CD14-positive monocyte (primary cell): ENCODE measurements at regions not wholly inside any gene's neighbourhood (a gene's known extent, or its start where the extent isn't known, plus 50 kb on each side); places are given as distances from the start of the nearest gene placed in this dataset.

Source experiments
- DNase-seq, 3 donors: peaks; one replicate each; pipeline ENCODE4 v3.0.0-alpha.2; 2011 to 2022
- H2AFZ ChIP-seq: 2 replicates; pipeline ENCODE4 v1.6.0; 2012; ENCODE audit warnings: mild to moderate bottlenecking, low read depth, low read length, inconsistent platforms; ENCODE audit not compliant: insufficient read depth, poor library complexity, severe bottlenecking
- H3K27ac ChIP-seq, 2 donors: 1 replicate in 1 of 2; 2 replicates in 1 of 2; pipeline ENCODE4 v1.5.1; 2012 to 2013; ENCODE audit warnings: low read length in 2 of 2, control low read depth in 1 of 2, inconsistent platforms in 1 of 2, low read depth in 1 of 2, mild to moderate bottlenecking in 1 of 2
- H3K27me3 ChIP-seq, 2 donors: one replicate each; pipeline versions ENCODE4 v1.6.0 to v1.6.1; 2011 to 2013; ENCODE audit warnings: low read length in 2 of 2; ENCODE audit not compliant: control insufficient read depth in 2 of 2, insufficient read depth in 2 of 2
- H3K36me3 ChIP-seq, 2 donors: replicated peaks in 1 of 2; 1 replicate in 1 of 2; 2 replicates in 1 of 2; pipeline versions ENCODE4 v1.5.1 to v1.6.1; 2012 to 2013; ENCODE audit warnings: low read length in 2 of 2, control low read depth in 1 of 2, inconsistent platforms in 1 of 2, mild to moderate bottlenecking in 1 of 2; ENCODE audit not compliant: insufficient read depth in 2 of 2, control insufficient read depth in 1 of 2
- H3K4me1 ChIP-seq, 2 donors: 1 replicate in 1 of 2; 2 replicates in 1 of 2; pipeline versions ENCODE4 v1.5.1 to v1.6.1; 2012 to 2013; ENCODE audit warnings: low read length in 2 of 2, control low read depth in 1 of 2, inconsistent platforms in 1 of 2, mild to moderate bottlenecking in 1 of 2, moderate library complexity in 1 of 2; ENCODE audit not compliant: insufficient read depth in 2 of 2, control insufficient read depth in 1 of 2
- H3K4me2 ChIP-seq: replicated peaks from 2 replicates; pipeline ENCODE3; 2012; ENCODE audit warnings: low read length, moderate library complexity, mild to moderate bottlenecking; ENCODE audit not compliant: poor library complexity, severe bottlenecking; ENCODE audit errors: extremely low read depth
- H3K4me3 ChIP-seq, 3 experiments: fragments of 200-600 bp in 1 of 3; sonication (generic) in 1 of 3; replicated peaks in 1 of 3; 1 replicate in 2 of 3; 2 replicates in 1 of 3; pipeline ENCODE4 v1.5.1; 2011 to 2013; ENCODE audit warnings: low read length in 3 of 3, mild to moderate bottlenecking in 3 of 3, control low read depth in 2 of 3, low read depth in 2 of 3, inconsistent platforms in 1 of 3, moderate library complexity in 1 of 3
- H3K79me2 ChIP-seq: 2 replicates; pipeline ENCODE4 v1.6.0; 2012; ENCODE audit warnings: mild to moderate bottlenecking, control low read depth, inconsistent platforms, low read length, moderate library complexity; ENCODE audit not compliant: insufficient read depth
- H3K9ac ChIP-seq: 2 replicates; pipeline ENCODE4 v1.6.0; 2017; ENCODE audit warnings: low read length, mild to moderate bottlenecking; ENCODE audit not compliant: insufficient read depth, poor library complexity, severe bottlenecking
- H3K9me3 ChIP-seq, 2 donors: replicated peaks in 1 of 2; 1 replicate in 1 of 2; 2 replicates in 1 of 2; pipeline versions ENCODE4 v1.5.1 to v1.6.1; 2012 to 2013; ENCODE audit warnings: low read length in 2 of 2, control low read depth in 1 of 2; ENCODE audit not compliant: control insufficient read depth in 1 of 2, insufficient read depth in 1 of 2
- H4K20me1 ChIP-seq: 2 replicates; pipeline ENCODE4 v1.6.0; 2012; ENCODE audit warnings: mild to moderate bottlenecking, low read length, control low read depth, moderate library complexity; ENCODE audit not compliant: insufficient read depth
- H3K27ac Mint-ChIP-seq, 7 donors: one replicate each; pipeline ENCODE4 v1.8.0; 2020; ENCODE audit warnings: mild to moderate bottlenecking in 7 of 7, mixed read lengths in 7 of 7, moderate library complexity in 6 of 7, inconsistent platforms in 2 of 7
- H3K27me3 Mint-ChIP-seq, 3 donors: one replicate each; pipeline ENCODE4 v1.8.0; 2021 to 2022; ENCODE audit warnings: low read depth in 3 of 3, mild to moderate bottlenecking in 3 of 3, mixed read lengths in 3 of 3, moderate library complexity in 3 of 3, inconsistent platforms in 1 of 3
- H3K36me3 Mint-ChIP-seq, 2 donors: one replicate each; pipeline ENCODE4 v1.8.0; 2020; ENCODE audit warnings: mixed read lengths in 2 of 2, inconsistent platforms in 1 of 2, mild to moderate bottlenecking in 1 of 2
- H3K4me1 Mint-ChIP-seq: one replicate; pipeline ENCODE4 v1.8.0; 2020; ENCODE audit warnings: mild to moderate bottlenecking, mixed read lengths
- H3K4me3 Mint-ChIP-seq, 2 donors: one replicate each; pipeline ENCODE4 v1.8.0; 2020; ENCODE audit warnings: mild to moderate bottlenecking in 2 of 2, mixed read lengths in 2 of 2, moderate library complexity in 1 of 2
- H3K9me3 Mint-ChIP-seq, 7 donors: one replicate each; pipeline ENCODE4 v1.8.0; 2020 to 2022; ENCODE audit warnings: mixed read lengths in 7 of 7, mild to moderate bottlenecking in 6 of 7, moderate library complexity in 6 of 7, inconsistent platforms in 2 of 7
- WGBS: methylation state at CpG from one replicate; pipeline ENCODE4 v1.1.5; 2013; ENCODE audit warnings: missing lambda C conversion rate; ENCODE audit not compliant: insufficient coverage; 5-methylcytosine and 5-hydroxymethylcytosine counted together
- intact Hi-C, 2 donors: fragments of 100-400 bp; cut with micrococcal nuclease; formaldehyde crosslinking; loops; one replicate each; pipeline versions ENCODE4 v1.15.0 to v1.15.1; 2023
- TF ChIP-seq, protein P1 (sequence below): fragments of 200-600 bp; IDR thresholded peaks from one replicate; pipeline ENCODE4 v1.8.0; 2022; ENCODE audit warnings: antibody characterized with exemption, mild to moderate bottlenecking

DNA sequence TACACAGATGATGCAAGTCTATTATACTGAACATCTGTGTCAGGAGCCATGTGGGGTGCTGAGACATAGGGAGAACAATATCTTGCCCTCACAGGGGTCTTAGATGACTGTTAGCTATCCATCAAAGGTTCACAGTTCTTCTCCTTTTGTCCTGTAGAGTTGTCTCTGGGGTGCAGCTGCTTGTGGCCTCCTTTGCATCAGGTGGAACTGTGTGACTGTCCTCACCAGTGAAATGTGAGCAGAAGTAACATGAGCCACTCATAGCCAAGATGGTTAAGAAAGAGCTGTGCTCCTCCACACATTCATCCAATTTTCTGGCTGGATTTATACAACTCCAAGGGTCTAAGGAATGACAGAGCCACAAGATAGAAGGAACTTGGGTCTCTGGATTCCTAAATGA lies 56.0 kb upstream of the ST8SIA3 start:
- H3K36me3 ChIP-seq, result no peaks in the 10 kb centered on the region
- no peak overlapping the region for H3K27ac ChIP-seq
- Mint-ChIP-seq H3K9me3 (peaks cover 0 to 3% (median 0%) of the 10 kb centered on the region in 7 donors), H3K4me1 (no peaks in the 10 kb centered on the region), H3K27ac (no peak overlapping the region), H3K4me3 (no peak overlapping the region), H3K27me3 (peaks cover 3 to 10% (median 5%) of the 10 kb centered on the region in 3 donors), H3K36me3 (no peaks in the 10 kb centered on the region)
- H3K4me1 ChIP-seq, result no peaks in the 10 kb centered on the region
- no peak overlapping the region for H2AFZ ChIP-seq
- H3K27me3 ChIP-seq, result no peaks in the 10 kb centered on the region
- H3K9ac ChIP-seq, result no peak overlapping the region
- H3K9me3 ChIP-seq, result no peaks in the 10 kb centered on the region
- H3K79me2 ChIP-seq, result no peaks in the 10 kb centered on the region
- intact Hi-C loops, result no loop called here
- no peak overlapping the region for H3K4me3 ChIP-seq
- TF ChIP-seq, protein P1, sequence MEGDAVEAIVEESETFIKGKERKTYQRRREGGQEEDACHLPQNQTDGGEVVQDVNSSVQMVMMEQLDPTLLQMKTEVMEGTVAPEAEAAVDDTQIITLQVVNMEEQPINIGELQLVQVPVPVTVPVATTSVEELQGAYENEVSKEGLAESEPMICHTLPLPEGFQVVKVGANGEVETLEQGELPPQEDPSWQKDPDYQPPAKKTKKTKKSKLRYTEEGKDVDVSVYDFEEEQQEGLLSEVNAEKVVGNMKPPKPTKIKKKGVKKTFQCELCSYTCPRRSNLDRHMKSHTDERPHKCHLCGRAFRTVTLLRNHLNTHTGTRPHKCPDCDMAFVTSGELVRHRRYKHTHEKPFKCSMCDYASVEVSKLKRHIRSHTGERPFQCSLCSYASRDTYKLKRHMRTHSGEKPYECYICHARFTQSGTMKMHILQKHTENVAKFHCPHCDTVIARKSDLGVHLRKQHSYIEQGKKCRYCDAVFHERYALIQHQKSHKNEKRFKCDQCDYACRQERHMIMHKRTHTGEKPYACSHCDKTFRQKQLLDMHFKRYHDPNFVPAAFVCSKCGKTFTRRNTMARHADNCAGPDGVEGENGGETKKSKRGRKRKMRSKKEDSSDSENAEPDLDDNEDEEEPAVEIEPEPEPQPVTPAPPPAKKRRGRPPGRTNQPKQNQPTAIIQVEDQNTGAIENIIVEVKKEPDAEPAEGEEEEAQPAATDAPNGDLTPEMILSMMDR, result no peak
- H4K20me1 ChIP-seq, result no peaks in the 10 kb centered on the region
- H3K4me2 ChIP-seq, result no peak overlapping the region
- DNase-seq, result no peak

- H3K9ac ChIP-seq, result no peak overlapping the region
- H3K27ac ChIP-seq, result no peak overlapping the region
- no peak for DNase-seq
- H3K9me3 ChIP-seq, result no peaks in the 10 kb centered on the region
- H3K27me3 ChIP-seq, result no peaks in the 10 kb centered on the region
- TF ChIP-seq, protein P1, result no peak
- Mint-ChIP-seq H3K27me3 (peaks cover 6 to 19% (median 13%) of the 10 kb centered on the region in 3 donors), H3K4me3 (no peak overlapping the region), H3K4me1 (no peaks in the 10 kb centered on the region), H3K9me3 (peaks cover 0 to 2% (median 0%) of the 10 kb centered on the region in 7 donors), H3K27ac (no peak overlapping the region), H3K36me3 (no peaks in the 10 kb centered on the region)
- intact Hi-C loops, result no loop called here
- 88% methylated on average over 1 of the region's 7 CpGs for WGBS
- H4K20me1 ChIP-seq, result no peaks in the 10 kb centered on the region
- no peak overlapping the region for H2AFZ ChIP-seq
- H3K36me3 ChIP-seq, result no peaks in the 10 kb centered on the region
- H3K4me1 ChIP-seq, result no peaks in the 10 kb centered on the region
- no peak overlapping the region for H3K4me2 ChIP-seq
- H3K79me2 ChIP-seq, result no peaks in the 10 kb centered on the region
- no peak overlapping the region for H3K4me3 ChIP-seq
These were observed 55.1 kb upstream of the ST8SIA3 start for GRCh38 chr18:57297306-57297705.
